ENCODE measurements at regions not wholly inside any gene's neighbourhood (a gene's known extent, or its start where the extent isn't known, plus 50 kb on each side); places are given as distances from the start of the nearest gene placed in this dataset.

DNA sequence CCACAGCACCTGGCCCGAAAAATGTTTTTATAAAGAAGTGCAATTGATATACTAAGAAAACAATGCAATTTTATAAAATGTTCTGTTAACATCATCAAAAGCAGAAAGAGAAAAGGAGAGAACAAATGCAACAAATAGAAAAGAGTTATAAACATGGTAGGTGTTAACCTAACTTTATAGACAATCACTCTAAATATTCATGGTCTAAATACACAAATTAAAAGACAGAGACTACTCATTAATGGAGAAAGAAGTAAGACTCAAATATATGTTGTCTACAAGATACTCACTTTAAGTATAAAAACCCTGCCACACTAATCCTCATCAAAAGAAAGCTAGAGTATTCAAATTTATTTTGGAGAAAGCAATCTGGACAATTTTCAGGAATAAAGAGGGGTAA is 425.3 kb upstream of the ANKRD30A start:
- DNase-seq (ENCODE audit: low spot score), result no peak

DNA sequence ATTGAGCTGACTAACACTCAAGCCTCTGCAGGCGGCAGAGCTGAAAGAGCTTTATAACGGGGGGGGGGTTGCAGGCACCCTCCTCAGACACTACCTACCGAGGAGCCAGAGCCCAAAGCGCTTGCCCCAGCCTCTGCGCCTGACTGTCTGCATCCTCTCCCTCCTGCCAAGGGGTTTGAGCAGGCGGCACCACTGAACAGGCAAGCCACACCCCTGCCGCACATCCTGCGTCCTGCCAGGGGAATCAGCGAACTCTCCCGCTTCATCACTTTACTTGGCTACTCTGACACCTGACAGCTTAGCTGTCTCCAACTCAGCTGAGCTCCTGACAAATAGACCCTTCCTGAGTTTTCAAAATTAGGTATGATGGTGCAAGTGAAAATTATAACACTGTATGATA is 432.6 kb upstream of the ANKRD30A start:
- no peak for DNase-seq (ENCODE audit: low spot score)

DNA sequence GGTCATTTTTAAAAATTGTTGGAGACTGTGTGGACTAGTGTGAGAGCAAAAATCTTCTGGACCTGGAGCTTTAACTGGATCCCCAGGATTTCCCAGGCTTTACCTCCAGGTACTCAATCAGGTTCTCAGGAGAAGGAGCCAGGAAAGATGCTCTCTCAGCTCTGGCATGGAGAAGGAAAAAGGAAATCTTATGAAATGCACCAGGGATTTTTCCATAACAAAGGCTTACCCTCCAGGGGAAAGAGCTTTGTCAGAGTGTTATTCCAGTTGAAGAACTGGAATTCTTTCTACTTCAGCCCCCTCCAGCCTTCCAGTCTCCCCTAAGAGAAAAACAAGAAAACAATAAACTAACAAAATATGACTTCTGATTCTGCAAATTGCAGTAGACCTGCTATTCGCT is 436.7 kb upstream of the ANKRD30A start:
- DNase-seq (ENCODE audit: low spot score), result no peak

DNA sequence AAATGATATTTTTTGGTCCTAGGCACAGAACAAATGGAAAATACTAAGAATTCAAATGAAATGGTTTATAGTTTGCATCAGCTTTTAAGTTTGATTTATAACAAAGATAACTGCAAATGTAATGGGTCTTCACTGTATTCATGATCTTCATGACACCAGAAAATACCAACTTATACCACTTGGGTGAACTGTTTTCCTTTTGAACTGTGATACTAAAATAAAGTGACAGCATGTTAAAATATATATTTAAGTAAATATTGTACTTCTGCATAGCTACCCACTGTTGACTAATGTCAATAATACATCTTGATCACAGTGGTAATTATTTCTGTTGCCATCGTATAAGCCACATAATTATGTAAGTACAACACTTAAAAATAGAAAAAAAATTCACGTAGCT is 442.0 kb upstream of the ANKRD30A start:
- no peak for DNase-seq (ENCODE audit: low spot score)

DNA sequence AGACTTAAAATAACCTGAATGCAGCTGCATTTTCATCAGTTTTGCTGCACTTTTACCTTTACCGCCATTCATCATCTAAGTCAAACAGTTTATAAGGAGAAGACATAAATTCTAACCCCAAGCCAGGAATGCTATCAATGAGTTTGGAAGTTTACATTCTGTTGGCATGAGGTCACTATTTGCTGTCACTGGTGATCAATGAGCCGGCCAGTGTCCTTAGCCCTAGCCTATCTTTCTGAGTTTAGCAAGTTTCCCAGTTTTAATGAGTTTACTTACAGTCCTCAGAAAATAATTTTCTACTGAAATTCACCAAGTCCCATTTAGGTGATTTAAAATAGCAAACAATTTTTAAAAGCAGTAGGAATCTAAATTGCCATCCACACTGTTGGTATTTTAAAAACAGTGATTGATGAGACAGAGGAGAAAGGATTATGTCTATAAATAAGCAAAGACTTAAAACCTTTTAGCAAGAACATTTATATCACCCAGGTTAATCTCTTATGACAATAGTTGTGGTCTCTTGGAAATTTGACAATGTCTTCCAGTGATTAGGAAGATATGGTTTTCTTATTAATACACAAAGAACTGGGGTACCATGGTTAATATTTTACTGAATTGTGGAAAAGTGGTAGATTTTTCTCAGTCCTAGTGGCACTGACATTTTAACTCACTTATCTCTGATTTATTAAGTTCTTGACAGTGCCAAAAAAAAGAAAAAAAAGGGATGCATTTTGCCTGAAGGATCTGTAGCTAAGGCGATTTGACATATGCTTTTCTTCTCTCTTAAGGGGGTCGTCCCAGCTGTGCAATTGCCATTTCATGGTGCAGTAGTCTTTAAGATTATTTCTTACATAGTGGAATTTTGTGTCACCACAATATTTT is 443.4 kb upstream of the ANKRD30A start:
- DNase-seq (ENCODE audit: low spot score), result peak; percentile 3

DNA sequence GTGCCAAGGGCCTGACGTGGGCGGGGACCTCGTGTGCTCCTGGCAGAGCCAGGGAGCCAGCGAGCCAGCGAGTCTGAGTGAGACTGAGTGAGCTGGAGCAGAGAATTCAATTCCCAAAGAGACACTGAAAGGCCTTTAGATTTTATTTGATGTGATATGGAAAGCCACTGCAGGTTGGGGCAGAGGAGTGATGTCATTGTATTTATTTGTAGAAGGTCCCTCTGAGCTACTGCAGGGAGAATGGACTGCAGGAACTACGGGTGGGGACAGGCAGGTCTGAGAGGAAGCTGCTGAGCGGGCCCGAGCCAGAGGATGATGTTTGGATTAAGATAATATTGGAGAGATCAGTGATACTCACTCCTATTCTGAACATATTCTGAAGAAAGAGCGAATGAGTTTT is 445.8 kb upstream of the ANKRD30A start:
- peak; percentile 10 for DNase-seq (ENCODE audit: low spot score)

DNA sequence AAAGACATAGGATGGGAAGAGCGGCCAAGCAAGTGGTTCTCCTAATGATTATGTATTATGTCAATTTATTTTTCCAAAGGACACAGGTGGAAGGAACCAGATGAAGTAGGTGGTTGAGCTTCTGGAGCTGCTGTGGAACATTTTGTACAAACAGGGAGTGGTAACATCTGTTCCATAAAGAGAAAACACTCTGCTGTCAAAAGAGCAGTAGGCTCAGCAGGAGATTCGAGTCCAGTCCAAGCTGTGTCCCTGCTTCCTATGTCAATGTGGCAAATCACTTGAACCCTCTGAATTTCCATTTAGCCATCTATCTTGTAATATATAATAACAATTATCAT is 448.0 kb upstream of the ANKRD30A start:
- DNase-seq (ENCODE audit: low spot score), result no peak

DNA sequence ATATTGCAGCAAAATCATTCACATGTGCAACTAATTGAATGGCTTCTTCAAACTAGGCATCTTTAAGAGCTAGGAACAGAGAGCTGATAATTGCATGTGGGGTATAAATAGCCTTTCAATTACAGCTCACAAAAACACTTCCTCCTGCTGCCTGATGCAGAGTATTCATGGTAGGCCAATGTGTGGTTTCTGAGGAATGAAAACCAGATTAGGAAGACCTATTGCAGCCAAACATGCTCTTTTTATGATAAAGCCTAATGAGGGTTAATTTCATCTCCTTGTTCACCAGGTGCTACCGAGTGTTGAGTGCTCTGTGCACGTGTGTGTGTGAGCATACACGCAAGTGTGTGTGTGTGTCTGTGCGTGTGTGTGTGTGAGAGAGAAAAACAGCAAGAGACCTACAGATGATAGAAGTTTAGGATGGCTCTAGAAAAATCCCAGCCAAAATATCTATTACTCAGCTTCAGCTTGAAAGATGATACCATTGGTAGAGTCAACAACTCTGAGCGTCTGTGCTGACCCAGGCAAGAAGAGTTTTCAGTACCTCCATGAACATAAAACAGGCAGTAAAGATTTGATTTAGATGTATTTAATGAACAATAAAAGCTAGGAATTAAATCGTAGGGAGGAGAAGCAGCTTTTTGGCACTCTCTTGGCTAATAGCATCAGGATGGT is 448.5 kb upstream of the ANKRD30A start:
- DNase-seq (ENCODE audit: low spot score), result peak; percentile 23

DNA sequence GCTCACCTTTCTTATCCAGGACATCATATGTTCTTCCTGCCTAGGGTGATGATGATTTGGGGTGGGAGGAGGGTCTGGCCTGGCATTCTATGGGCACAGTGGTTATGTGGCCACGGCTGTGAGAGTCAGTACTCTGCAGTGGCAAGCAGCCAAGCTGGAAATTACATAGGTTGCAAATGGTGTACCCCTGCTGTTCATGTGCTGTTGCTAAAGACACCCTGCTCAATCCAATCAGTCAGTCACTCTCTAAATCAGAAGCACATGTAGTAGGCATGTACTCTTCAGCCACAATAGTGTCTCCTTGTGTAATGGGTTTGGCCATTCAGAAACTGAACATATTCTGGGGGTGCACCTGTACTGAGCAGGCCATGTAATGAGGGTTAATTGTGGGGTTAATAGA is 449.1 kb upstream of the ANKRD30A start:
- no peak for DNase-seq (ENCODE audit: low spot score)

DNA sequence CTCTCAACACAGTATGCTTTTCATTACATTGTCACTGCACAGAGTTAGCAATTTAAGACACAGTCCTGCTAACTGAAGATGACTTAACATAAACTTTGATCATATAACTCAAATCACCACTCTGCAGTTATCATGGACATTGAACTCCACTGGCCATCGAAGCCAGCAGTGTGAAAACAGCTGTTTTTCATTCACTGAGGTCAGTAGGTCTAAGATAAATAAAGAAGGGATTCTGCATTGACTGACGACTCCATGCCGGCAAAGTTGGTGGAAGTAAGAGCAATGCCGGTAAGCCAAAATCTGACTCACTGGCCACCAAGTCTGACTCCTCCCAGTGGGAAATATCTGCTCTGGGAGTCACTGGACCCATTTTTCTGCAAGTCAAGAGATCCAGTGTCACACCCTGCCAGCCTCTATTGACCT is 449.9 kb upstream of the ANKRD30A start:
- DNase-seq (ENCODE audit: low spot score), result peak; percentile 46

DNA sequence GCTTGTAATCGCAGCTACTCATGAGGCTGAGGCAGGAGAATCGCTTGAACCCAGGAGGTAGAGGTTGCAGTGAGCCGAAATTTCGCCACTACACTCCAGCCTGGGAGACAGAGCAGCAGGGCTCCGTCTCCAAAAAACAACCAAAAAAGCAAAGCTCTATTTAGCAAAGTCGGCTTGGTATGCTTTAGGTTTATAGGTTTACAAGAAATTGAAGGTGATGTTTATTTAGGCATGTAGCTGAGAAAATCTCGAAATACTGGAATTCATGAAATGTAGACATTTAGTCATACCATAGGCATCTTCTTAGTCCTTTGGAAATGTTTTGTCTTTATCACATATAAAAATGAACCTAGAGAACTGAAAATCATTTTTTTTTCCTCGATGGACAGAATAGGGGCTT is 453.8 kb upstream of the ANKRD30A start:
- DNase-seq (ENCODE audit: low spot score), result no peak

DNA sequence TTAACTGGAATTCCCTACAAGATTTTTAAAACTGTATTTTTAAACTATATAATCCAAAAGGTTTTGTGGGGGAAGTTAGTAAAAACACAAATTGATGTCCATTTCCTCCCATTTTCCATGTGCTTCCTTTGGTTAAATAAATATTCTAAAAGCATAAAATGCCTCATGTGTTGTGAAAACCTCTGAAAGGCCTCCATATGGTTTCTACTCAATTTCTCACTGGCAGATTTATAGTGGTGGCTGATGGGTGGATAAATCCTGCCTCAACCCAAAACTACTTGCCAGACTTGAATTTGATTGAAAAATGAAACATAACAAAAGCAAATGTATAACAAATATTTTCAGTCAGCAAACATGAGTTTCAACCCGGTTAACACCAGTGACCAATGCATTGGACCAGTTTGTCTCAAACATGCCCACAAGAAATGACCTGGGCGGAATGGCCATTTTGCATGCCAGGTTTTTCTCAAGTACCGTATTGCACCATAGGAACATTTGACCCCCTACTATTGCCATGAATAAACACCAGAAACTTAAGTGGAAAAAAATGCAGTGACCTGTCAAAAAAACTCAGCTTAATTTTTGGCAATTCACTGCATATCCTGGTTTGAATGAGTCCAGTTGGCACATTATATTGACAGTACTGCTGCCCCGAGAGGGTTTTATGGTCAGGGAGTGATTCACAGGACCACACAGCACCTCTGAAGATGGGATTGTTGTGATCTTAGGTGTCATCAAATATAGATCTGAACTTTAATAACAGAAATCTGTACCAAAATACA is 454.6 kb upstream of the ANKRD30A start:
- no peak for DNase-seq (ENCODE audit: low spot score)

DNA sequence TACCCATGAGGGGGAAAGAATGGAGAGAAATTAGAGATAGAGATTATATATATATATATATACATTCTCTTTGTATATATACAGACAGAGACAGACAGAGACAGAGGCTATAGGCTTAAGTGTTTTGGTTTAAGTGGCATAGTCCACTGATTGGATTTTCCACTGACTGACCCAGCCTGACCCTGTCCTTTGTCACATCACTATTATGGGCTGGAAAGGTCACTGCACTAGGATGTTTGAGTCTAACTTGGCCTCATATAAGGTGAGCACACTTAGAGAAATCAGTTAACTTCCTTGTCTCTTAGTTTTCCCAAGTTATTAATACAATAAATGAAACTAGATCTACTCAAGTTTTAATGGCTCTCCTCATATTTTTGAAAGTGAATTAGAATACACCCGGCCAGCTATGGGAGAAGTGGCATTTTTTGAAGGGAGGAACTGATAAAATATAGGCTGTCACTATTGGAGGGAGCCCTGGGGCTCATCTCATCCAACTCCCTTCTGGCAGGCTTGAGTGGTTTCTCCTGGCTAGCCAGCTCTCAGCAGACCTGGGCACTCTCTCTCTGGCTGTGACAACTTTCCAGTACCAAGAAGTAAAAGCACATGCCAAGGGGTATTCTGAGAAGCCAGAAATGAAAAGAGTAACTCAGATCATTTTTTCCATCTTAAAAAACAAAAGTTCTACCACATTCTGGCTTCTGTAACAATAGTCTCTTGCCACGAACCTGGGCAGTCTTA is 455.6 kb upstream of the ANKRD30A start:
- DNase-seq (ENCODE audit: low spot score), result no peak

DNA sequence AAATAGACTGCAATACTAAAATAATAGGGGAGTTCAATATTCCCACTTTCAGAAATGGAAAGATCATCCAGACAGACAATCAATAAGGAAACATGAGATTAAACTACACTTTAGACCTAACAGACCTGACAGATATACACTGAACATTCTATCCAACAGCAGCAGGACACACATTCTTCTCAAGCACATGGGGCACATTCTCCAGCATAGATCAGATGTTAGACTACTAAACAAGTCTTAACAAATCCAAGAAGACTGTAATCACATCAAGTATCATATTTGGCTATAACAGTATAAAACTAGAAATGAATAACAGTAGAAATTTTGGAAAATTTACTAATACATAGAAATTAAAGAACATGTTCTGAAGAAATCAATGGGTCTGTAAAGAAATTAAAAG is 458.9 kb upstream of the ANKRD30A start:
- DNase-seq (ENCODE audit: low spot score), result no peak

DNA sequence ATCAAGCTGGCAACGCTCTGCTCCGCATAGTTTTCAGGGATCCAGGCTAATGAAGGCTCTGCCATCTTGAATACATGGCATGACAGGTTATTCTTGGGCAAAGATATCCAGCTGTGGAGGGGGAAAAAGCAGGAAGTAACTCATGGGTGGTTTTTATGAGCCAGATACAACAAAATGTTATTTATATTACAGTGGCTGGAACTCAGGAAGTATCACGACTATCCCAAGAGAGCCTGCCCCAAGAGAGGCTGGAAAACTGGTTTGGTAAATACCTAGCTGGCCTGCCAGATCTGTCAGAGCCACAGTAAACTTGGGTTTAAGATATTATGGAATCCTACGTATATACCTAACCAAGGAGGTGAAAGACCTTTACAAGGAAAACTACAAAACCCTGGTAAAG is 462.8 kb upstream of the ANKRD30A start:
- no peak for DNase-seq (ENCODE audit: low spot score)

DNA sequence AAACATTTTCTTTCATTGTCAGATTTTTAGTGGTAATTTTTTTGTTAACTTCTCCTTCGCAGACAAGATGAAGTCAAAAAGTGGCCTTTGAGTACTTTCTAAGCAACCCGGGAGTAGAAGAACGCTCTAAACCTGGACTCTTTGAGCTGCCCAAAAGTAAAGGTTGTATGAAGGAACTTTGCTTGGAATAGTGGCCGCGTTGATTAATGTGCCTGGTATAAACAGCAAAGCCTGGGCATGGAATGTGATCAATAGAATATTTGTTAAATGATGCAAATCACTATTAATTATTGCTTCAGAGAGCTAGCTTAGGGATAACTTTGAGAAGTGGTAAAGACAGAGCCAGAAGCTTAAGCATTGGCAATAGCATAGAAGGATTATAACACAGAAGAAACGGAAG is 475.1 kb upstream of the ANKRD30A start:
- no peak for DNase-seq (ENCODE audit: low spot score)

DNA sequence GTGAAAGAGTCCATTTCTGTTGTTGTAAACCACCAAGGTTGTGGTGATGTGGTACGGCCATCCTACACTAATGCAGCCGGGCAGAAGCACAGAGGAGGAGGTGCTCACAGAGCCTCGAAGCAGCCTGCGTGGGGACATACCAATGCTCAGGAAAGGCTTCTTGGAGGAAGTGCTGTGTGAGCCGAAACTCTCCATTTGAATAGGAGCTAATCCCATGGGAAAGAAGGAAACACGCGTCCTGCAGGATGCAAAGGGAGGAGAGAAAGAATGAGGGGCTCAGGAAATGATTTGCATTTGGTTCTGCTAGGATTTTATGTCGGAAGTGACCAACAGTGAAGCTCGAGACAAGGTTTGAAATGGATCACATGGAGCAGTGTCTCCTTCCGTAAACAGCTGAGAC is 477.9 kb upstream of the ANKRD30A start:
- DNase-seq (ENCODE audit: low spot score), result no peak

DNA sequence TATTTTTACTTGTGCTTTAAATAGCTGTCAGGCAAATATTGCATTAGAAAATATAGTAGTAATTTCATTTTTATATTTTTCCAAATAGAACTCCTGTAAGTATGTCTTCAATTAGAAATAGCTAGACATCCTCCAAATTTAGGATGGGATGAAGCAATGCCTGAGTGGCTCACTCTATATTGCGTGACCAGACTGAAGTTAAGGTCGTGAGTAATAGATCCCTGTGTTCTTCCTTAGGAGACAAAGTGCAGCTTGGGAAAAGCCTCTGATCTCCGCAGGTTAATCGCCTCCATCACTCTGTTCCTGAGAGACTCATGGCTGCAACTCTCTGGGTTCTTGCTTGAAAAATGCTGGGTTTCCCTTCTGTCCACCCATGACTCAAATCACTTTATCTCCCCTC is 484.8 kb upstream of the ANKRD30A start:
- DNase-seq (ENCODE audit: low spot score), result no peak

DNA sequence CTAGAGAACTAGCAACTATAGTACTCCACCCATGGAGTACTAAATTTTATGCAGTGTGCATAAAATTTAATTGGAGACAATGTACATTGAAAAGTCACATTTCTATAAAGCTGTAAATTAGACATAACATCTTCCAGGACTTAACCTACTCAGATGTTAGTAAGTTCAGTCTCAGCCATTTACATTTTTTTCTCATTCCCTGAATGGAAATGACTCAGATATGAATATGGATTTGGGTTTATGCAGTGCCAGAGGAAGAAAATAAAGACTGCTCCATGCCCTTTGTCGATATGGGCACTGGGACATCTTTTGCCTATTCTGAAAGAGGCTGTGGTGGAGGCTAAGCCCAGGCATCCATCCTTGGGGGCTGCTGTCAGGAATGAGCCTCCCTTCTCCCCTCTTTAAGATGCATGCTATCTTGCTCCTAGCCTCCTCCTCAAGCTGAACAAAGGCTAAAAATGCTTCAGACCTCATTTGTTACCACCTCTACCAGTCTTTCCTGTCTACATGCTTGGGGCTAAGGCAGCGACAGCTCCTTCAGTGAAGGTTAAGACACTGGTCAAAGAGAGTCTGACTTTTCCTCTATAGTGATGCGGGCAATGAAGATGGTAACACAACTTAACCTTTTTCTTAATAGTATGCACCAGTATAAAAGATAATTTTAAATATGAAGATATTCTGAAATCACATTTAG is 486.8 kb upstream of the ANKRD30A start:
- no peak for DNase-seq (ENCODE audit: low spot score)

DNA sequence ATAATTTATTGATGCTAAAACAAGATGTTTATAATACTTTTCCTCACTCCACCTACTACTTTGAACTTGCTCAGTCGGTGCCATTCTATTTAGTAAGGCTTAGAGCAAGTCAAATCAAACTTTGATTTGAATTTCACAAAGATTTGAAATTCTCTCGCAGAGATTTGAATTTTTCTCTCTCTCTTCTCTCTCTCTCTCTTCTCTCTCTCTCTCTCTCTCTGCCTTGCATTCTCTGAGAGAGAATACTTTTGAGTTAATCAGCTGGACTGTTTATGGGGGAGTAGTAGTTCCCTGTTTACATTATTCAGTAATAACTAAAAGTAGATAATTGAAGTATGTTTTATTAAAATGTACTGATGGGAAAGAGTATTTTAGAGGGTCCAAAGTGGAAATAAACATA is 488.5 kb upstream of the ANKRD30A start:
- no peak for DNase-seq (ENCODE audit: low spot score)

DNA sequence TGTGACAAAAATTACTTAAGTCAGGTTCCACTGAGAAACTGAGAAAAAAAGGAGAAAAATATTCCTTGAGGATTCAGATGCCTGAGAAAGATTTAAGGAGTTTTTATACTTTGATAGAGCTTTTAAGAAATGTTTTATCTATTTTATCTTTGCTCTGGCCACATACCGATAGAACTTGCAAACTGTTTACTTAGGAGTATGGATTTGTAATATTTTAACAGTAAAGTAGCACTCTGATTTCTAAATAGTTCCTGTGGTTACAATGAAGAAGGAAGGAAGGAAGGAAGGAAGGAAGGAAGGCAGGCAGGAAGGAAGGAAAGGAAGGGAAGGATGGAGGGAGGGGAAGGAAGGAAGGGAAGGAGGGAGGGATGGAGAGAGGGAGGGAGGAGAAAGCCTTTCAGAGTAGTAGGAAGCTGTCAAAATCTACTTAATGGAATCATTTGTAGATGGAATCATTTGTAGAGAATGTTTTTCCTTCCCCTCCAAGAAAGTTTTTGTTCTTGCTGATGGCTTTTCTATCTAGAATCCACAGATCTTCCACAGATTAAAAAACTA is 489.0 kb upstream of the ANKRD30A start:
- DNase-seq (ENCODE audit: low spot score), result no peak
